PFSK-1 (cell line): ENCODE measurements at regions not wholly inside any gene's neighbourhood (a gene's known extent, or its start where the extent isn't known, plus 50 kb on each side); places are given as distances from the start of the nearest gene placed in this dataset.

Source experiments
- FOXP2 ChIP-seq: optimal IDR thresholded peaks from 2 replicates; pipeline ENCODE3; 2011; ENCODE audit warnings: borderline replicate concordance, control low read depth, inconsistent platforms; ENCODE audit not compliant: insufficient read depth; ENCODE audit errors: extremely low read length, extremely low read depth
- POLR2AphosphoS5 ChIP-seq: IDR thresholded peaks from 2 replicates; pipeline ENCODE4 v1.6.1; 2012; ENCODE audit warnings: low read depth, mild to moderate bottlenecking, control low read depth, low read length, moderate library complexity
- REST ChIP-seq, 2 experiments: IDR thresholded peaks; 2 replicates each; pipeline versions ENCODE4 v1.6.1 to v1.8.0; 2011 to 2012; ENCODE audit warnings: low read depth in 2 of 2, low read length in 2 of 2, control low read depth in 1 of 2, inconsistent platforms in 1 of 2, mild to moderate bottlenecking in 1 of 2, moderate library complexity in 1 of 2; ENCODE audit not compliant: insufficient read depth in 1 of 2
- SIN3A ChIP-seq: IDR thresholded peaks from 2 replicates; pipeline ENCODE4 v1.6.1; 2012; ENCODE audit warnings: mild to moderate bottlenecking, low read length, moderate library complexity, borderline replicate concordance; ENCODE audit not compliant: insufficient read depth
- TAF1 ChIP-seq: IDR thresholded peaks from 2 replicates; pipeline ENCODE4 v1.6.1; 2012; ENCODE audit warnings: low read length, control low read depth, borderline replicate concordance; ENCODE audit not compliant: insufficient read depth

- TF ChIP-seq REST (IDR thresholded peaks at IDR 0.05; ENCODE audit: insufficient read depth in 1 of 2, low read depth in 2 of 2, low read length in 2 of 2) = no peak
- TF ChIP-seq SIN3A = no peak
- no peak for TF ChIP-seq TAF1
- TF ChIP-seq POLR2AphosphoS5 = no peak
- TF ChIP-seq FOXP2 = no peak
These were observed 222.8 kb downstream of the PMP22 start for GRCh38 chr17:15042311-15042710.

DNA sequence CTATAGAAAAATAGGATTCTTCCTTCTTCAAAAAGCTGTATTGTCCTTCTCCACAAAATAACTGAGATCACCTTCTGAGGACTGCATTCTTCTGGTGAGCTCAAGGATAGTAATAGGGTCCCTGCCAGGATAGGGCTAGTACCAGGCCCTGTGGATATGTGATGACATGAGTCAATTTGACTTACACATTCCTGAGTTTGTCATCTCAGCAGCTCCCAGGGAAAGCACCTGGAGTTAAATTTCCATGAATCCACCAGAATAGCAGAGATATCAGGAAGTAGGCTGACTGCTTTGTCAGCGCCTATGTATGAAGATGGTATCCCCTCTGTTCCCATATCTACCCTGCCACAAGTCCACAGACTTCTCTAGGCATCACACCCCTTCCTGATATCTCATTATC is 225.8 kb downstream of the PMP22 start:
- TF ChIP-seq REST (IDR thresholded peaks at IDR 0.05; ENCODE audit: insufficient read depth in 1 of 2, low read depth in 2 of 2, low read length in 2 of 2) = no peak
- no peak for TF ChIP-seq TAF1
- TF ChIP-seq FOXP2 = no peak
- no peak for TF ChIP-seq SIN3A
- no peak for TF ChIP-seq POLR2AphosphoS5

DNA sequence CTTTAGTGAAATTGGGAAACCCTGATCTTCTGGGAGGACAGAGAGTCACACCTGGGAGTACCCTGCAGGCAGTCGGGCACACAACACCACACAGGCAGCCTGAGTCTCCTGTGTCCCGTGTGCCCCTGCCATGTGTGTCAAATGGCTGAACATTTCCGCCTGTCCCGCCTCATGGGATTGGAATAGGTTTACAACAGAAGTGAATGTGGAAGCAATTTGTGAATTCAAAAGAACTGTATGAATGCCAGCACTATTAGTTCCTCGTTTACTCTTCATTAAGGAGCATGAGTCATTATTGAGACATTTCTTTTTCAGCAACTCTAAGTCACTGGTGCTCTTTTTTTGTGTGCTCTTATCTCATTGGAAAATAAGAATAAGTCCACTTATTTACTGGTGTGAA is 226.5 kb downstream of the PMP22 start:
- TF ChIP-seq FOXP2 = no peak
- TF ChIP-seq SIN3A = no peak
- TF ChIP-seq REST (IDR thresholded peaks at IDR 0.05; ENCODE audit: insufficient read depth in 1 of 2, low read depth in 2 of 2, low read length in 2 of 2) = no peak
- no peak for TF ChIP-seq POLR2AphosphoS5
- TF ChIP-seq TAF1 = no peak

GRCh38 chr17:15036238-15036637 is 228.9 kb downstream of the PMP22 start:
- TF ChIP-seq REST (IDR thresholded peaks at IDR 0.05; ENCODE audit: insufficient read depth in 1 of 2, low read depth in 2 of 2, low read length in 2 of 2) (no peak), TAF1 (no peak), SIN3A (no peak), FOXP2 (no peak), POLR2AphosphoS5 (no peak)

DNA sequence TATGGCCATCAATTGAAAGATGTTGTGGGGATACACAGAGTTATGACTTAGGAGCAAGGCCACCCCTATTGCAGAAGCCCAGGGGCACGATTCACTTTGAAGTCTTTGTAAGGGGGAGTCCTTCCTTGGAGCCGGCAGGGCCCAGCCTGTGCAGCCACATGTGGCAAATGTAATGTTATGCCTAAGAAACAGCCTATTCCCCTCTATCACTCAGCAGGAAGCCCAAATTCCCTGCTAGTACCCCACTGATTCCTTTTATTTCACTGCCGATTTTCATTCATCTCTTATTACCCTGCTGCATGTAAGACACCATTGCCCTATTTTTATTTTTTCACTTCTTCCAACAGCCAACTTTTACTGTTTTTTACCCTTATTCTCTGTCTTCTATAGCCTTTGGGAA is 233.2 kb downstream of the PMP22 start:
- TF ChIP-seq SIN3A (no peak), TAF1 (no peak), REST (IDR thresholded peaks at IDR 0.05; ENCODE audit: insufficient read depth in 1 of 2, low read depth in 2 of 2, low read length in 2 of 2) (no peak), FOXP2 (no peak), POLR2AphosphoS5 (no peak)
